Activated gamma-delta T cell treated with anti-CD3 and anti-CD28 coated beads, Interleukin-2, amount 50 U/mL, for 16 hours (primary cell): ENCODE measurements at regions not wholly inside any gene's neighbourhood (a gene's known extent, or its start where the extent isn't known, plus 50 kb on each side); places are given as distances from the start of the nearest gene placed in this dataset.

Source experiments
- DNase-seq: peaks from one replicate; pipeline ENCODE4 v3.0.0-alpha.2; 2020; ENCODE audit warnings: low read depth

DNA sequence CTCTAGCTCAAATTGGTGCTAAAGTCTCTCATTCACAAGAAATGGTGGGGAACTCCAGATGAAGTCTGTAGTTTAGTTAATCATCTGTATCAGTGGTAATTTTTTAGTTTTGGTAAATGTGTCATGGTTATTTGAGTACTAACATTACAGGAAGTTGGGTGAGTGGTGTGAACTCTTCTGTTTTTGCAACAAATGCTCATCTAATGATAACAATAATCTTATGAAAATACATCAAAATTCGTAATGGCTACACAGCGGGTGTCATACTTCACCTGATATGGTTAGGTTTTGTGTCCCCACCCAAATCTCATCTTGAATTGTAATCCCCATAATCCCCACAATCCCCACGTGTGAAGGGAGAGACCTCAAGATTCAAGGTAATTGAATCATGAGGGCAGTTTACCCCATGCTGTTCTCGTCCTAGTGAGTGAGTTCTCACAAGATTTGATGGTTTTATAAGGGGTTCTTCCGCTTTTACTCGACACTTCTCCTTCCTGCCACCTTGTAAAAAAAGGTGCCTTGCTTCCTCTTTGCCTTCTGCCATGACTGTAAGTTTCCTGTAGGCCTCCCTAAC is 209.3 kb upstream of the FOXN3 start:
- peak; percentile 3 for DNase-seq

DNA sequence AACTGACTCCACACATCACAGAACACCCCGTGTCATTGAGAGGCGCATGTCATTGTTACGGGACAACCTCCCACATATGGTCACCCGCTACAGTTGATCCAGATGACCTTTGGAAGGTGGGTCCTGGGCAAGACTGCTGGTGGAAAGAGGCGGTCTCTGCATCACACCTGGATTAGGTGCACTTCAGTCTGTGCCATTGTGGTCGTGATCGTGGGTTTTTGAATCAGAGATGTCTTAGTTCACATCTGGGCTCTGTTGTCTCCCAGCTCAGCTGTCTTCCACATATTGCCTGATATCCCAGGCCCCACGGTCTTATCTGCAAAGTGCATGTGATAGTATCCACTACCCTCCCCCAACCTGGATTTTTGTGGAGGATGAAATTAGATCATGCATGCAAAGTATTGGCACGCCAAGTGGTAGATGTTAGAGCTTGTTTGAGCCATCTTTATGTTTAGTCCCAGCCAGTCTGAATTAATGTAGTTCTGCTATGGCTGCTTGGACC is 208.7 kb upstream of the FOXN3 start:
- DNase-seq: no peak

DNA sequence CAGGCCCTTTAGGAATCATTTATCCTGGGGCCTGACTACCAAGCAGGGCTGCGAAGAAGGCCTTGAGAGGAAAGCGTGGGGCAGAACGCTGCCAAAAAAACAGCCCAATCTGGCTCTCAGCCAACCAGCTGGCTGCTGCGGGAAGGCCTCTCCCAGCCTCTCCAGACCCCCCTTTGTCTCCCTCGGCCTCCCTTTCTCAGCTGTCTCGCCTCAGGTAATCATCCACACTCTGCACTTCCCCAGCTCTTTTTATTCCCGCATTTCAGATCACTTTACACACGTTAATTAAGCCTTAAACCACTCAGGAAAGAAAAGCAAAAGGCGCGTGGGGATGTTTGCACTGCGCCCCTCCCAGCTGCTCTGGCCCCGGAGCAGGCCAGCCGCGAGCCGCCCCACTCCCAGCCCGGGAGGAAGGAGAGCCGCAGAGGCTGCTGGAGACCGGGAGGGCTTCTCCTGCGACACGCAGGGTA is 208.2 kb upstream of the FOXN3 start:
- DNase-seq: no peak

DNA sequence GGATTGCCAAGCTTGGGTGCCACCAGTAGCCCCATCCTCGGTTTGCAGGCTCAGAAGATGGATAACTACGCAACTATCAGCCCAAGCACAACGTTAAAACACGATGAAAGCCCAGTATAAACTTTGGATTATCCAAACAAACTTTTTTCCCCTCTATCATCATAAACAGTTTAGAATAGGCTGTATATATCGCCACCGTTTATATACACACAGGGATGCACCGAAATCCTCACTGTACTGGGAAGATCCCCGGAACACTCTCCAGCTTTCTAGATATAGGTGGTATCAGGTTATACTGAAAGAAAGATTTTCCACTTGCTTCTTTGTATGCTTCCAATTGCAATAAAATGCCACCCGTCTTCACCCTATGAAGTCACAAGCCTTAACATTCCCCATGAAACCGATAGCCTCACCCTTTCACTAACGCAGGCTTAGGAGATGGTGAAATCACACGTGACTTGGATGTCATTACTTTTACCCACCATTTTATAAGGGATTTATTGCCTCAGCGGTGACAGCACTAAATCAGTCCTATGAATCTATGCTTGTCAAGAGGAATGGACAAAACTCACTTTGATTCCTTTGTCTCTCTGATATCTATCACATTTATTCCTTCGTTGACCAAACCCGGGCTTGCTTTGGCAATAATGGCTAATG is 207.6 kb upstream of the FOXN3 start:
- no peak for DNase-seq

DNA sequence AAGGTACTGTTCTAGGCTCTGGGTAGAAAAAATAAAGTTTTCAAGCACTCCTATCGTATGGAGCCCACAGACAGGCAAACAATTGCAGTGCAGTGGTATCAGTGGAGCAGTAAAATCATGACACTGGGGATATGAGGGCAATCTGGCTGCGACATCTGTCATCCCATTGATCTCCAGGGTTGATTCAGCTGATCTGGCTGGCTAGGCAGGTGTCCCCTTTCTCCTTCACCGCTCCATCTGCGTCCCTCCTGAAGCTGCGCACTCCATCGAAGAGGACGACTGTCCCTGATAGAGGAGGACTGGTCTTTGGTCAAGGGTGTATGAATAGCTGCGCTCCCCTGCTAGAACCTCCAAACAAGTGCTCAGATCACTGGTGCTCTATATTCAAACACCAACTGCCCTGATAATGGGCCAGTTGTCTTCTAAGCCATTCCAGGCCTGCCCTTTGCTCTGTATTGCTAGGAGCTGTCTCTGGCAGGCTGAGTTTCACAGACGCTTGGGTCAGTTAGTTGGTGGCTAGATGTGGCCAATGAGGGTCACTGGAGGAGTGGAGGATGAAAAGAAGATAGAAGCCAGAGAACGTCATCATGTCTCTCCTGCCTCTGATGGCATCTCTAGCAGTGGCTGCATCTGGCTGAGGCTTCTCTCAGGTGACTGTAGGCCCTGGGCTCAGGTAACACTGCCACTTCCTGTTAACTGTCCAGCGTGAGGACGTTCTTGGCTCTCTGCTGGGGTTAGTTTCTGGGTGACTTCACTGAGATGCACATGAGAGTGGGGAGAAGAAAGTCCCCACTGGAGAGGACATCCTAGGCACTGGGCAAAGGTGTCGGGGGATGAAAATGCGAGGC is 205.0 kb upstream of the FOXN3 start:
- DNase-seq: no peak

DNA sequence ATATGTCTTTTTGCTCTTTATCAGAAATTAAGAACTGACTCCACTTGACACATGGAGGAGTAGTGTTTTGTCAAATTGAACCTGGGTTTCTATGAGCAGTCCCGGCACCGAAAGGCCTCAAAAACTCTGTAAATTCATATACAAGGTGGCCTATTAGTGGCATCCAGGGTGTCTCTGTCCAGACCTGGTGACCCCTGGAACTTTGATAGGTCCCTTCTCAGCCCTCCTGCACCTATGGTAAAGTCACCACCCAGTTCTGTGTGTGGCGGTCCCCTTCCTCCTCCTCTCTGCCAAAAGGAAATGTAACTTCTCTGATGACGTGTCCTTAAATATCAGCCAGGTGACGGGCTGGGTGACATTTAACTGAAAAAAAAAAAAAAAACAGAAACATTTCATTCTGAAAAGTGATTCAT is 204.0 kb upstream of the FOXN3 start:
- peak; percentile 45 for DNase-seq

DNA sequence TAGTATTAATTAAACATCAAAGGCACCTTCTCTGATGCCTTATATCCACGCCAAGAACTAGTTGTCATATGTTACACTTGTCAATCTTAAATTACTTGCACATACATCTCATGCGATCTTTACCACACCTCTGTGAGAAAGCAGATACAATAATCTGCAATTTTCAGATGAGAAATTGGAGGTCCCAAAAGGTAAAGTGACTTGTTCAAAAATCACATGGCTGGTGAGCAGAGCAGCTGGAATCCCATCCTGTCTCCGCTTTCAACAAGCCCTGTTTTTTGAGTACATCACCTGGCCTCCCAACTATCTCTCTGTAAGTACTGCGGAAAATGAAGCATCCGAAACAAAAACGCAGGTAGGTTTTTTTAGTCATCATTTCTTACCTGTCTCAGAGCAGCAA is 203.4 kb upstream of the FOXN3 start:
- DNase-seq: no peak

DNA sequence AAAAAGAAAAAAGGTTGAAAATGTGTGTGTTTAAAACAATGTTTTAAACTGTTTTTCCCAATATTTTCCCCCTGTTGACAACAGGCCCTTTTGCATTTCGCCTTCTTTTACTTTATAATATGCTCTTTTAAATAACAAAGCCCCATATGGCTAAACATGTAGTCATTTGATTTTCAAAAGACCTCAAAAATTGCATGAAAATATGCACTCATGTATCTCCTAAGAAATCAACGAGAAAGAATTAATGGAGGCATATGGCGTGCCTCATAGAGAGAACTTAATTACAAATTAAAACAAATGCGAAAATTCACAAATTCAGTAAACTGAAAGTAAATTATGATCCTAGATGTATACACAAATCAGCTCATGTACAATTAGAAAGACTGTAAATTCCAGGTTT is 202.6 kb upstream of the FOXN3 start:
- DNase-seq: no peak

DNA sequence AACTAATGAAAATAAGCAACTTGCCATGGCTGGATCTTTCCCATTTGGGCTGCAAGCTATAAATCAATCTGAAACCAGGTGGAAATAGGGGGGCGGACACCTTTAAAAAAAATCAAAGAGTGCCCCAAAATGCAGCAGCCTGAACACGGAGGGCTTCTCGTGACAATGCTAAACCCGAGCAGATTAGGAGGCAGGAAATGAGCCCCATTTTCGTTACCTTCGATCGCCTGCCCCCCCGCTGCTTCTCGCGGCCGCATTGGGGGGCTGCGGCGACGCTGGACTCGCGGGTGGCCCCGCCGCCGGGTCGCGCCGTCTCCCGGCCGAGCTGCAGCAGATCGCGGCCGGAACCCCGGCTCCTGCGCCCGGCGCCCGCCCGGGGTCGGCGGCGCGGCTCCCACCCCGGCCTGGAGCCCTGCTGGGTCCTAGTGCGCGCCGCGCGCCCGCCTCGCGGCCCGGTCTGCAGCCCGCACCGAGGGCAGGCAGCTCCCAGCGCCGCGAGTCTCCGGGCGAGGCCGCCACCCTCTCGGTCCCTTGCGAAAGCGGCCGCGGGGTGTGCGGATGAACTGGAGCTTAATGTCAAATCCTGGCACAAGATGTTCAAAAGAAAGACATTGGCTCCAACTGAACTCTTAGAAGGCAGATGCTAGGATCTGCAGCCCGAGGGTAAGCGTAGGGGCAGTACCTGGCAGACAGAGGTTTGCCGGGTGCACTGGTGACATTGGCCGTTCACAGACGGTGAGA is 201.9 kb upstream of the FOXN3 start:
- peak; percentile 48 for DNase-seq

DNA sequence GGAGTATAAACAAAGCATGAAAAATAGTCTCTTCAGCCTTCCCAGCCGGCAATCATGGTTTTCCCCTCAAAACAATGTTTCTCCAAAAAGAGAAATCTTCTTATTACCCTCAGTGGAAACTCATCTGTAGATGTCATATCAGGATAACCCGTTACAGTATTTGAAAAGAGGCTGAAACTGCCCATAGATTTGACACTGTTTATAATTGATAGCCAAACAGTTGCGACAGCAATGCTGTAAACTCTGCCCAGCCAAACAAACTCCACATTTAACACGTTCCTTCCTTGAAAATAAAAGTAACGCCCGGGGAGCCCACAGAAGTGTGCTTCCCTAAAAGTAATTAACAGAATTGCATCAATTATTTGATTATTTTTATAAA is 201.3 kb upstream of the FOXN3 start:
- no peak for DNase-seq

DNA sequence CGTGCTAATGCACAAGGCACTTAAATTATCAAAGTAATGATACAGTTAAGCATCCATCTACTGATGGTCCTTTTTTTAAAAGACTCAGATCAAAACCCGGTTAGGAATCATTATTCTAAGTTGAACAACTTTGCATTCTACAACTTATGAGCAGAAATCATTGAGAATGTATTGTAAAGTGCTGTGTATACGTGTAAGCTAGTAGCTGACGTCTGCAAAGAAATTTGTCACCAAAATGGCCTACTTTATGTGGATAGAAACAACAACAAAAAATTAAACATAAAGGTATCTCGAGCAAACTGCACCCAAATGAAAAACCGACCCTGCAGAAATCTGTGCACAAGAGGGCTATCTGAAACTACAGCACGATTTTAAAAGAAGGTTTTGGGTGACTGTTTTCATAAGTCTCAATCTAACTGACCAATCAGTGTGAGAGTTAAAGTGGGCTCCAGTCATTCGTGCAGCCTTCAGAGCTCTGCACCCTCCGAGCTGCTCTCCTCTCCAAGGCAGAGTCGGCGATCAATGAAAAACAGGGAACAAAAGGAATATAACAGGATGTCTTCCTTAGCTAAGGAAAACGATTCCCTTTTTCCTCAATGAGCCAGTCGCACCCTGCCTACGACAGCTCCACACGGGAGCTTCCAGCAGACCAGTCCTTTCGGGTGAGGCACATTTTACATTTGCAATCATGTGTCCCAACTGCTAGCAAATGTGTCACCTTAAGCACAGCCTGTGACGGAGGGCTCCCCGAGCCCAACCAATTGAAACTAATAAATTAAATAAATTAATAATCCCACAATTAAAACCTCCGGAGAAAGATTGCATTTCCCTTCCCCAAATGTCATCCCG is 200.7 kb upstream of the FOXN3 start:
- no peak for DNase-seq

DNA sequence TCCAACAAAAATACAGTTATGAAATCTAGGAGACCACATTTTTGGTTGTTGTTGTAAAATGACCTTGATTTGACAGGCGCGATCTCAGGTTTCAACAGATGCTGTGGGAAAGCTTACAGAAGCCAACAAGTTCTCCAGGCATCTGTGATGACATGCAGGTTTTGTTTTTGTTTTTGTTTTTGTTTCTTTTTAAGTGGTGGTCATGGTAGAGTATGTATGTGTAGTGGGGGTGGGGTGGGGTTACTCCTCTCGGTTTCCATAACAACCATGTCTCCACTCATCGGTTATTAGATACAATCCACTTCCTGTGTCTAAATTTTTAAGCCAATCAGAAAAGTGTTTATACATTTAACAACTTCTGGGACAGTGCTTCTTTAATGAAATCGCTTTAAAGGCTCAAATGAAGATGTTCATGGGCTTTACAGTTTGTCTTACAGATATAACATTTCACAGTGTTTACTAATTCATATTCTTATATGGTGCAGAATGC is 199.9 kb upstream of the FOXN3 start:
- peak; percentile 23 for DNase-seq

DNA sequence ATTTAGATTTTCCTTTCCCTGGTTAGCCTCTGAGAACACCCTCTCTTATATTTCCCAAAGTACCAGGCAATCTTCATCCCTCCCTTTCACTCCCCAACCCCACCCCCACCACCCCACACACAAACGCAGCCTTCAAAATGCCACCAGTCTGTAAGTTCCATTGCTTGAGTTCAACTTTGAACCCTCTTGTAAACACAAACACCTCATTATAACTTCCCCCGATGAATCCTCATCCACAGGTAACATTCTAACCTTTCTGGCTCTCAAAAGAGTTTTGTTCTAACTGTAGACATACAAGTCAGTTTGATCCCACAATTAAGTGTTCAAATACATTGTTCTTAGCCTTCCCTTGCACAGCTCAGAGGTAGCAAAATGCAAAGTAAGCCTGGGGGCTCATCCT is 199.4 kb upstream of the FOXN3 start:
- no peak for DNase-seq

DNA sequence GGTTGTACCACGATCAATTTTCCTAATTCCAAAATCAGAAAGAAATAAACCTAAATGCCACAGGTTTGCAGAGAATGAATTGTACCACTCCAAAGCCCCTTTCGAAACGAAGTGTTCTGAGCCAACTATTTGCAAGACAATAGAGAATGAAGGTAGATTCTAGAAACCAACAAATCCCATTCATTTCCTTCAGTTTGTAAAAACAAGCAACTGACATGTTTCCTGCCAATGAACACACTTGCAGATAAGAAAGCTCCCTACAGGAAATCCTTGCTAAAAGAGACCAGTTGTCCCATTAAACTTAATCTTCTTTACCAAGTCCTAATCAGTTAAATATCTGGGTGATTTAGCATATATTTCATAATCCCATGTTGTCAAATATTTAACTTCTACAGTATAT is 198.4 kb upstream of the FOXN3 start:
- DNase-seq: no peak

DNA sequence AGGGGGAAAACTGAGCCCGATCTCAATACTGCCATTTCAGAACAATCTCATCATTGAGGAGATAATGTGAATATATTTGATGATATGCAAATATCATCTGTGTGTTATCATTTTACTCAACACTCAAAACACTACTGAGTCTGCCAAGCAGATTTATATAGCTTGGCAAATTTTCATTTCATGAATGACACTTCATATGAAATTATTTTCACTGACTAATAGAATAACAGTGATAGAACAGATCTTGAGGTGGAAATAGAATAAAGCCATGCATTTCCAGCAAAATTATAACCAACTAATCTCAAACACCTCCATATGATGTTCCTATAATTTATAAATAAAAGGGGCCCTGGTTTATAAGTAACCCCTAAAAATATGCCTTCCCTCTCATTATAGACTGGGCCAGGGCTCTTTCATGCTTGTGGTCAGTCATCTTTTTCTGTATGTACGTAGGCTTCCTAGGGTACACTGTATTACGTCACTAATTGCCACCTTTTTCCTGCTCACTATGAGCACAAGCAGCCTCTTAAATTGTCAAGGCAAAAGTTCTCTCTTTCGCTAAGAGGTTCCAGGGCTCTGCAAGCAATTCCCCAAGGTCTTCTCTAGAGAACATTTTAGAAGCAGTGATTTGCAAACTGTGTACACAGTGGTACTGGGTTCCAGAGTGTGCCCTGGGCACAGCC is 197.1 kb upstream of the FOXN3 start:
- DNase-seq: no peak

DNA sequence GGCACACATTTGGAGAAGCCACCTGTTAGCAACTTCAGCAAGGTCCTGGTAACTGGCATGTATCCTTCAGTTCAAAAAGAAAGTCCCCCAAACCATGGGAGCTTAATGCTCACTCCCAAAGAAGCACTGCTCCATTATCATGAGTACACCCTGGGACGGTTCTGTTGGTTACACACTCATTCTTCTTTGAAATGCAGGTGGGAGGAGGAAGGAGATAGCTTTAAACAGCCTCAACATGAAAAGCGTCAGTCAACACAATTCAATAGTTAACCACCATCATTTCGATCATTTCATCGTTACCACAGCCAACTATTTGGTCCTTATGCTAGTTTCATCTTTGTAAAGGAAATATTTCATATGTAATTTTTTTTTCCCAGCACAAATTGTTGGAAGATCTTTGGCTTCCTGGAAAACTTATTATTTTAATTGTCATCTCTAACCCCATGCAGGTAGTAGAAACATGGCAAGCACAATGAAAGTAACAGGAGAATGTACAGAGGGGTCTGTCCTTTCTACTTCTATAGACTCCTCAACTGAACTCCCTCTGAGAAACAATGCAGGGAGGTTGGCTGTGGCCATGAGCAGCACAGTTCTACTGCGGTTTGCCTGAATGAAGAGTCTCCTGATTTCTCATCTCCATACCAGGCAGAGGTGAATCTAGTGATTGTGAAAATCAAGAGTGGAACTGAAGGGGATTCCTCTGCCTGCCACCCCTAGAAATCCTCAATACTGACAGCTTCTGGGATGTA is 196.4 kb upstream of the FOXN3 start:
- DNase-seq: no peak

DNA sequence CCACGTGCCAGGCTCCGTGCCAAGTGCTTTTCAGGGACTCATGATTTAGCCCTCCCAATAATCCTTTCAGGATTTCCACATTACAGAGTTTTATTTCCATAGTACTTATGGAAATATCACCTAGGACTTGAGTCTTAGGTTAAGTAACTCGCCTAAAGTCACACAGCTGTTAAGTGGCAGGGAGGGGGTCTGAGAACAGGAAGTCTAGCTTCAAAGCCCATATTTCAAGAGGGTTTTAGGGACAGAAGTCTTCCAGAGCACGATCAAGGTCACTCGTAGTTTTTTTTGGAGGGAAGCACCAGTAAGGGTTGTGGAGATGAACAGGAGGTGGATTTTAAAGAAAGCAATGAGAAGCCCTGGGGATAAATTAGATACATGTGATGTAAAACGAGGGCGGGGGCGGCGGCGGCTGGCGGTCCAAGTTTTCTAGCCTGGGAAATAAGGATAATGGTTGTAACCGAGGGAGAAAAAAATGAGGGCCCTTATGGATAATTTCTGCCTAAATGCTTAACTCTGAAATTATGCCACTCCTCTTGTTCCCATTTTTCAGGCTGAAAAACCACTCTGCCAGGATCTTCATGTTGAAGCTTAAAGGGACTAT is 192.6 kb upstream of the FOXN3 start:
- no peak for DNase-seq

DNA sequence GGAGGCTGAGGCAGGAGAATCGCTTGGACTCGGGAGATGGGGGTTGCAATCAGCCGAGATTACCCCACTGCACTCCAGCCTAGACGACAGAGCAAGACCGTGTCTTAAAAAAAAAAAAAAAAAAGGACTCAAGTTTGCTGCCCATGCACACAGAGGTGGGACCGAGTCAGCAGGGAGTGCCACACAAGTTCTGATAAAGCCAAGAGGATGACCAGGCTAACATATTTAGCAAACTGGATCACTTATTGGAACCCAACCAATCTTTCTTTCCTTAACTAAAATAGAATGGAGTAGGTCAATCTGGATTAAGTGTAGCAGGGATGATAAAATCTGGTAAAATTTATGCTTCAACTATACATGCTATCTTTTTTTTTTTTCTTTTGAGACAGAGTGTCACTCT is 190.4 kb upstream of the FOXN3 start:
- DNase-seq: no peak

DNA sequence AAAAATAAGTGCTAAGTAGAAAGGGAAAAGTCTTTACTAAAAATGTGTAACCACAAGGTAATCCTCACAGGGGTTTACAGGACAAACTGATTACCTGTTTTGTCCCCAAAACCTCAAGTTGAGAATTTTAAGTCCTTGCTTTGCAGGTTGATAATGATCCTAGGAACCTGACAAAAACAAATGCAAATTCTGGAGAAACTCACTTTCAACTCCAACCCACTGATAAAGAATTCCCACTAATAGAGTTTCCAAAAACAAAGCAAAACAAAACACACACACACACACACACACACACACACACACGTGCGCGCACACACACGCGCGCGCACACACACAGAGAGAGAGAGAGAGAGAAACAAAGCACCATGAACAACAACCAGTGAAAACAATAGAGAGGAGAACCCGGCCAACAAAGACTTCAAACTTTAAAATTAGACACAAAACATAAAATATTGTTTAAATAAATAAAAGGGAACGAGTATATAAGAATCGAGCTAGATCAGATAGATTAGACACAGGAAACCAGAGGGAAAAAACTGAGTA is 187.0 kb upstream of the FOXN3 start:
- no peak for DNase-seq
